ENCODE measurements at regions not wholly inside any gene's neighbourhood (a gene's known extent, or its start where the extent isn't known, plus 50 kb on each side); places are given as distances from the start of the nearest gene placed in this dataset.

- DNase-seq, result no peak
Observed at GRCh38 chr1:177385760-177386698, 215.3 kb downstream of the BRINP2 start.

GRCh38 chr1:177384461-177384860 is 213.7 kb downstream of the BRINP2 start:
- DNase-seq, result no peak

GRCh38 chr1:177383715-177384114 is 213.0 kb downstream of the BRINP2 start:
- DNase-seq, result no peak

GRCh38 chr1:177377866-177378265 is 207.1 kb downstream of the BRINP2 start:
- no peak for DNase-seq

- DNase-seq, result no peak
Observed at GRCh38 chr1:177368255-177368654, 197.5 kb downstream of the BRINP2 start.

- no peak for DNase-seq
Observed at GRCh38 chr1:177366091-177366490, 195.3 kb downstream of the BRINP2 start.

GRCh38 chr1:177360791-177361190 is 190.0 kb downstream of the BRINP2 start:
- no peak for DNase-seq

- DNase-seq, result no peak
Observed at GRCh38 chr1:177356674-177357435, 186.1 kb downstream of the BRINP2 start.

- DNase-seq, result no peak
Observed at GRCh38 chr1:177355575-177355974, 184.8 kb downstream of the BRINP2 start.

- DNase-seq, result no peak
Observed at GRCh38 chr1:177354247-177354646, 183.5 kb downstream of the BRINP2 start.

- DNase-seq, result no peak
Observed at GRCh38 chr1:177351361-177352108, 180.8 kb downstream of the BRINP2 start.

- DNase-seq, result no peak
Observed at GRCh38 chr1:177346790-177347359, 176.1 kb downstream of the BRINP2 start.

- DNase-seq, result no peak
Observed at GRCh38 chr1:177343445-177343844, 172.7 kb downstream of the BRINP2 start.

- no peak for DNase-seq
Observed at GRCh38 chr1:177341773-177342172, 171.0 kb downstream of the BRINP2 start.

GRCh38 chr1:177340601-177341067 is 169.9 kb downstream of the BRINP2 start:
- no peak for DNase-seq

- DNase-seq, result no peak
Observed at GRCh38 chr1:177338376-177338775, 167.6 kb downstream of the BRINP2 start.

- no peak for DNase-seq
Observed at GRCh38 chr1:177334903-177335302, 164.1 kb downstream of the BRINP2 start.

GRCh38 chr1:177333936-177334595 is 163.3 kb downstream of the BRINP2 start:
- no peak for DNase-seq

Data from 8988T (cell line).